Kidney (tissue), 13 donors: ENCODE measurements at regions not wholly inside any gene's neighbourhood (a gene's known extent, or its start where the extent isn't known, plus 50 kb on each side); places are given as distances from the start of the nearest gene placed in this dataset.
A peak's percentile ranks its signal among the peaks of the same experiment; 100 is the strongest.

Source experiments
- DNase-seq, 5 donors: peaks; one replicate each; pipeline ENCODE4 v3.0.0-alpha.2; 2013 to 2020
- FAIRE-seq: peaks from 2 replicates; lab custom pipeline; 2012; peaks lifted over from hg19 to GRCh38; lab: Jason Lieb, UNC
- H3K27ac ChIP-seq, 2 donors: one replicate each; pipeline ENCODE4 v1.7.0; 2013; ENCODE audit warnings: low read depth in 2 of 2, low read length in 2 of 2, inconsistent platforms in 1 of 2
- H3K27me3 ChIP-seq: one replicate; pipeline ENCODE4 v1.7.1; 2013; ENCODE audit warnings: low read length, inconsistent platforms; ENCODE audit not compliant: control insufficient read depth, insufficient read depth
- H3K36me3 ChIP-seq, 3 donors: one replicate each; pipeline versions ENCODE4 v1.7.0 to v1.7.1; 2013; ENCODE audit warnings: low read length in 3 of 3, control low read depth in 1 of 3, inconsistent platforms in 1 of 3; ENCODE audit not compliant: insufficient read depth in 3 of 3, control insufficient read depth in 2 of 3
- H3K4me1 ChIP-seq, 3 donors: one replicate each; pipeline versions ENCODE4 v1.7.0 to v1.7.1; 2013; ENCODE audit warnings: low read length in 3 of 3, inconsistent platforms in 1 of 3, low read depth in 1 of 3; ENCODE audit not compliant: control insufficient read depth in 2 of 3, insufficient read depth in 2 of 3
- H3K4me3 ChIP-seq, 3 donors: one replicate each; pipeline versions ENCODE4 v1.7.0 to v1.8.1; 2013; ENCODE audit warnings: low read length in 3 of 3, control low read depth in 1 of 3, inconsistent platforms in 1 of 3
- H3K9ac ChIP-seq, 3 donors: one replicate each; pipeline versions ENCODE4 v1.7.0 to v1.7.1; 2013; ENCODE audit warnings: low read length in 3 of 3, control low read depth in 1 of 3, inconsistent platforms in 1 of 3
- H3K9me3 ChIP-seq, 3 donors: one replicate each; pipeline versions ENCODE4 v1.7.0 to v1.7.1; 2013; ENCODE audit warnings: low read length in 3 of 3, control low read depth in 1 of 3, inconsistent platforms in 1 of 3; ENCODE audit not compliant: control insufficient read depth in 2 of 3, insufficient read depth in 1 of 3
- intact Hi-C: fragments of 100-400 bp; cut with DNase I; formaldehyde crosslinking; loops from one replicate; pipeline ENCODE4 v1.11.1; 2022
- TF ChIP-seq, protein P1 (sequence below): IDR thresholded peaks from 3 replicates; pipeline ENCODE4 v1.5.1; 2012; ENCODE audit warnings: mild to moderate bottlenecking, moderate library complexity, borderline replicate concordance; ENCODE audit not compliant: insufficient read depth; ENCODE audit errors: extremely low read depth
- donor health status: control.
- donor health status: control.
- donor health status: control.
- donor health status: control.
- donor health status: control.
- donor health status: DM: yes; HTN: yes; CAD: no.
- donor health status: Normal renal cell carcinoma (clear cell type).

DNA sequence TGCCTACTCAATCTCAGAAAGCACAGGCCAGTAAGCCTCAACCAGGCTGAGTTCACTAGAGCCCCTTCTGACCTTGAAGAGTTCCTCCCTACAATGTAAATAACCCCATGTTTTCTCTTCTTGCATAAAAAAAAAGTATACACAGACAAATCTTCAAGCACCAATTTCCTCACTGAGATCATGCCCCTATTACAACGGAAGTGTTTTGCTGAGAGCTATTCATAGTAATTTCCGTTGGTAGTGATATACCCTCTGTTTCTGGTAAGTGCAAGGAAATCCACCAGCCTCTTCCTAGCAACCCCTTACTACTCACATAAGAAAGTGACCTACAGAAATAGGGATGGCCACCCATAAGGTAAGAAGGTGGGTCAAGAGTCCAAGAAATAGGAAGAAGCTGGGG lies 76.4 kb upstream of the TARS1 start:
- TF ChIP-seq, protein P1, sequence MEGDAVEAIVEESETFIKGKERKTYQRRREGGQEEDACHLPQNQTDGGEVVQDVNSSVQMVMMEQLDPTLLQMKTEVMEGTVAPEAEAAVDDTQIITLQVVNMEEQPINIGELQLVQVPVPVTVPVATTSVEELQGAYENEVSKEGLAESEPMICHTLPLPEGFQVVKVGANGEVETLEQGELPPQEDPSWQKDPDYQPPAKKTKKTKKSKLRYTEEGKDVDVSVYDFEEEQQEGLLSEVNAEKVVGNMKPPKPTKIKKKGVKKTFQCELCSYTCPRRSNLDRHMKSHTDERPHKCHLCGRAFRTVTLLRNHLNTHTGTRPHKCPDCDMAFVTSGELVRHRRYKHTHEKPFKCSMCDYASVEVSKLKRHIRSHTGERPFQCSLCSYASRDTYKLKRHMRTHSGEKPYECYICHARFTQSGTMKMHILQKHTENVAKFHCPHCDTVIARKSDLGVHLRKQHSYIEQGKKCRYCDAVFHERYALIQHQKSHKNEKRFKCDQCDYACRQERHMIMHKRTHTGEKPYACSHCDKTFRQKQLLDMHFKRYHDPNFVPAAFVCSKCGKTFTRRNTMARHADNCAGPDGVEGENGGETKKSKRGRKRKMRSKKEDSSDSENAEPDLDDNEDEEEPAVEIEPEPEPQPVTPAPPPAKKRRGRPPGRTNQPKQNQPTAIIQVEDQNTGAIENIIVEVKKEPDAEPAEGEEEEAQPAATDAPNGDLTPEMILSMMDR = no peak
- H3K9ac ChIP-seq = no peak overlapping the region
- FAIRE-seq = no peak
- no peaks in the 10 kb centered on the region for H3K9me3 ChIP-seq
- peaks cover 0 to 6% (median 0%) of the 10 kb centered on the region in 3 donors for H3K4me1 ChIP-seq
- no peak overlapping the region for H3K27ac ChIP-seq
- H3K4me3 ChIP-seq = no peak overlapping the region
- no peaks in the 10 kb centered on the region for H3K36me3 ChIP-seq
- H3K27me3 ChIP-seq = no peaks in the 10 kb centered on the region
- DNase-seq = peak in 1 of 5 donors; percentile 28
- intact Hi-C loops = no loop called here

DNA sequence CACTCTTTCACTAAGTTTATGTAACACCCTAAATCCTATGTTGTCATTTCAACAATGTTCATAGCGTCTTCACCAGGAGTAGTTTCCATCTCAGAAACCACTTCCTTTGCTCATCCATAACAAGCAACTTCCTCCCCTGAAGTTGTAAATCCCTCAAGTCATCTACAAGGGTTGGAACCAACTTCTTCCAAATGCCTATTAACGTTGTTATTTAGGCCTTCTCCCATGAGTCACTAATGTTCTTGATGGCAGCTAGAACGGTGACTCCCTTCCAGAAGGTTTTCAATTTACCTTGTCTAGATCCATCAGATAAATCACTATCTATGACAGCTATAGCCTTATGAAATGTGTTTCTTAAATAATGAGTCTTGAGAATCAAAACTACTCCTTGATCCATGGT lies 73.3 kb upstream of the TARS1 start:
- Histone ChIP-seq H3K27me3 (no peaks in the 10 kb centered on the region), H3K36me3 (no peaks in the 10 kb centered on the region), H3K9me3 (no peaks in the 10 kb centered on the region), H3K4me1 (peaks cover 0 to 6% (median 0%) of the 10 kb centered on the region in 3 donors), H3K27ac (no peak overlapping the region), H3K9ac (no peak overlapping the region), H3K4me3 (no peak overlapping the region)
- DNase-seq (no peak), FAIRE-seq (no peak)
- intact Hi-C loops = no loop called here
- TF ChIP-seq, protein P1 = no peak

DNA sequence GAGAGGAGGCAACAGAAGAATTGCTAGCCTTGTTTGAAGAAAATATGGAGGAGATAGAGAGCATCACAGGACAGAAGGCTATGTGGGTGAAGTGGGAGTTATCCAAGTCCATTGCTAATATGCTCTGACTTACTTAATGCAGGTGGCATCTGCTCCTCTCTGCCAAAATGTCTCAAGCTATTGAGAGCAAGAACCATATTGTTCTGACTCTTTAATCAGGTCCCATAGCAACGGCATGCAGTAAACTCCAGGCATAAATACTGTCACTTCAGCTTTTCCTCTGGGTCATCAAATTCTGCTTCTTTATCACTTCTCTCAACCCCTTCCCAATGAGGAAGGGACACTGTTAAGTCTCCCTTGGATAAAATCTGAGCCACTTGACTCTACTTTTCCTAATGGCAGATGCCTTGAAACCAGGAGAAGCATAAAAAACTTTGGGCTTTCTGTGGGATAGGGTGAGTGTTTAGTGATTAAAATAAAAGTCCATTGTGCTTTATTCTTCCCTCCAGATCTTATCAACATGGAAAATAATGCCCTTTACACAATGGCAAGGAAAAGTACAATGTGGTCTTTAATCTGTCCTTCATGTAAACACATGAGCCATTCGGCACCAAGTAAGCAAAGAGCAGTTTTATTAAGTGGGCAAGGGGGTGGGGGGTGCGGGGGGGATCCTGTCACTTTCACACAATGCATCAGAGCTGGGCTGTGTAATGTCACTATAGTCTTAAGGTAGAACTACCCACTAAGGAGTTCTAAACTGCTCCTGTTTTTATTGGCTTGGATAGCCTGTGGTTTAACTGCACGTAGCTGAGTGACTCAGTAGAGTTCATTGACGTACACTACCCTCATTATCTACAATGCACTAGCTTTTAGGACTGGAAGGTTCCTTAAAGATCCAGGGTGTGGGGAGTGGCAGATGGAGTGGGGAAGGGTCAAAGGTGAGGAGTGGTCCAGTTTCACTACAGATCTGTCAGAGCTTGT lies 71.0 kb upstream of the TARS1 start:
- peak in 1 of 5 donors; percentile 5 for DNase-seq
- Histone ChIP-seq H3K9ac (no peak overlapping the region), H3K9me3 (no peaks in the 10 kb centered on the region), H3K4me3 (no peak overlapping the region), H3K27me3 (no peaks in the 10 kb centered on the region), H3K27ac (no peak overlapping the region), H3K4me1 (no peaks in the 10 kb centered on the region), H3K36me3 (no peaks in the 10 kb centered on the region)
- no peak for FAIRE-seq
- TF ChIP-seq, protein P1 = no peak
- intact Hi-C loops = no loop called here
